AG08396 (cell line): ENCODE measurements at regions not wholly inside any gene's neighbourhood (a gene's known extent, or its start where the extent isn't known, plus 50 kb on each side); places are given as distances from the start of the nearest gene placed in this dataset.
A peak's percentile ranks its signal among the peaks of the same experiment; 100 is the strongest.
"Not testable (repeated sequence)": the region's sequence is repeated elsewhere in the genome, so short reads cannot be mapped to it uniquely, and the experiment has no call there.

Experiments used
- DNase-seq: peaks from one replicate; pipeline ENCODE4 v3.0.0; 2012; ENCODE audit warnings: low spot score, mixed read lengths

DNA sequence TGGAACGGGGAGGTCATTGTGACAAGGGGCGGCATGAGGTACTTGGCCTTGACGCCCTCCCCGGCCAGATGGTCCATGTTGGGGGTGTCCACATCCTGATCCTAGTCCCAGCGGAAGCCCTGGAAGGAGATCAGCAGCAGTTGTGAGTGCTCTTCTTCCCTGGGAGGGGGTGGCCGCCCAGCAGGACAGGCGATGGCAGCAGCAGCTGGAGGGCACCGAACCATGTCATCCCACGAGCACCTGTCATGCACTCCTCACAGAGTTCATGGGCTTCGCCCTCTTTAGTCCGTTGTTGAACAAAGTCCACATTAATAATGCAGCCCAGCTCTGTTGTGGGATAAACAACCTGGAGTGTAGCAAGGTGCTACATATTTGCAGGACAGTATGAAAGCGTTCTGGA lies 130.7 kb downstream of the UNC93B1 start:
- not testable (repeated sequence) for DNase-seq

DNA sequence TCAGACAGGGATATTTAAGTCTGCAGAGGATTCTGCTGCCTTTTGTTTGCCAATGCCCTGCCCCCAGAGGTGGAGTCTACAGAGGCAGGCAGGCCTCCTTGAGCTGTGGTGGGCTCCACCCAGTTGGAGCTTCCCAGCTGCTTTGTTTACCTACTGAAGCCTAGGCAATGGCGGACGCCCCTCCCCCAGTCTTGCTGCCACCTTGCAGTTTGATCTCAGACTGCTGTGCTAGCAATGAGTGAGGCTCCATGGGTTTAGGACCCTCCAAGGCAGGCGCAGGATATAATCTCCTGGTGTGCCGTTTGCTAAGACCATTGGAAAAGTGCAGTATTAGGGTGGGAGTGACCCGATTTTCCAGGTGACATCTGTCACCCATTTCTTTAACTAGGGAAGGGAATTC lies 132.7 kb downstream of the UNC93B1 start:
- not testable (repeated sequence) for DNase-seq

DNA sequence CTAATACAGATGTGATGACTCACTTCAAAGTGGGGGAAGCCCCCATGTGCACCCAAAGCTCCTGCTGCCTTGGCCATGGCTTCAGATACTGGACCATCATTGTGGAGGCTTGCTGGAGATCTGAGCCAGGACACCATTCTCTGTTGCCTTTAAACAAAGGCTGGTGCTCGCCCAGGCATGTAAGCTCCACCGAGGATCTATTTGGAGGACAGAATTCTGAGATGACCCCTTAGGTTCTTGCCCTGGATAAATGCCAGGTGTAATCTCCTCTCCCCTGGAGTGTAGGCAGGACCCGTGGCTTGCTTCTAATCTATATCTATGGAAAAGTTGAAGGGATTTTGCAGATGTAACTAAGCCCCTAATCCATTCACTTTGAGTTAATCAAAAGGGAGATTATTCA lies 141.0 kb downstream of the UNC93B1 start:
- not testable (repeated sequence) for DNase-seq

DNA sequence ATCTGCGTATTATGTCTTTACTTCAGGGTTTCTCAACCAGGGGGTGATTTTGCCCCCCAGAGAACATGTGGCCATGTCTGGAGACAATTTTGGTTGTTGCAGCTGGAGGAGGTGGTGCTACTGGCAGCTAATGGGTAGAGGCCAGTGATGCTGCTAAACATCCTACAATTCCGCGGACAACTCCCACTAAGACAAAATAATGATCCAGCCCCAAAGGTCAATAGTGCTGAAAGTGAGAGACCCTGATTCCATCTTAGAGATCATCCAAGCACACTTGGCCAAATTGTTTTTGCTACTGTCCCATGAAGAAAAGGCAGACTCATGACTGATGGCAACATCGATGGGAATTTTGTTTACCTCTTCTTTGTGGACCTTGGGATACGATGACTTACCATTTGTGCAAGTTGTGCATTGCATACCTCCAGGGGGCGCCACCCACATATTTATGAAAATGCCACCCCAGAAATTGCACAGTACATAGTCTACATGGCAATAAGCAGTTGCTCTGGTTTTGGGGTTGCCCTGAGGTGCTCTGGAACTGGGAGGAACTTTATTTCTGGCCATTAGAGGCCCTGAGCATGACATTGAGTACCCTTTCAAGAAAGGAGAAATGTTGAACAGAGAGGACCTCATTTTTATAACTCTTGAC lies 144.3 kb downstream of the UNC93B1 start:
- not testable (repeated sequence) for DNase-seq

DNA sequence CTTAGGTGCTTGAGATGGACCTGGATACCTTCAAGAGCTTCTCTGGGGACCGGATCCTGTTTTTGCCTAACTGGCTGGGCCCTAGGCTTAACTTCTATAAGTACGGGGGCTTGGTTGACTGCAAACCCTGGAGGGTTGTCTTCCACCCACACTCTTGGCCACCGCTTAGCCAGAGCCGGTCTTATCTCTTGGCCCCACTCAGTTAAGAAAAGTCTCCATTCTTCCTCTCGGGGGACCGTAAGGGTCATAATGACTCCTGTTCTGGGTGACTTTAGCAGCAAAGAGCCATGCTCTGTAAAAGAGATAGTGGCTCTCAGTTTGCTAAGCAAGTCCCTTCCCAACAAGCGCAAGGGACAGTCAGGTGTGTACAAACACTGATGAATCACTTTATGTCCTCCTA lies 153.2 kb downstream of the UNC93B1 start:
- not testable (repeated sequence) for DNase-seq

DNA sequence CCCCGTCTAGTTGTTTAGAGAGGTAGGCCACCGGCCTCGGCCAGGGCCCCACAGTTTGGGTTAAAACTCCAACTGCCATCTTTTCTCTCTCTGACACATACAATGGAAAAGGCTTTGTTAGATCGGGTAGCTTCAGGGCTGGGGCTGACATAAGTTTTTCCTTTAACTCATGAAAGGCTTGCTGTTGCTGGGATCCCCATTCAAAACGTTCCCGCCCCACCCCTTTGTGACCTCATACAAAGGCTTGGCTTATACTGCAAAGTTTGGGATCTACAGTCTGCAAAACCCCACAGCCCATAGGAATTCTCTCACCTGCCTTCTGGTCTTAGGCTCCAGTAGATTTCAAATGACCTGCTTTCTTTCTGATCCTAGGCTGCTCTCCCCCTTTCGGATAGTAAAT lies 154.1 kb downstream of the UNC93B1 start:
- not testable (repeated sequence) for DNase-seq

DNA sequence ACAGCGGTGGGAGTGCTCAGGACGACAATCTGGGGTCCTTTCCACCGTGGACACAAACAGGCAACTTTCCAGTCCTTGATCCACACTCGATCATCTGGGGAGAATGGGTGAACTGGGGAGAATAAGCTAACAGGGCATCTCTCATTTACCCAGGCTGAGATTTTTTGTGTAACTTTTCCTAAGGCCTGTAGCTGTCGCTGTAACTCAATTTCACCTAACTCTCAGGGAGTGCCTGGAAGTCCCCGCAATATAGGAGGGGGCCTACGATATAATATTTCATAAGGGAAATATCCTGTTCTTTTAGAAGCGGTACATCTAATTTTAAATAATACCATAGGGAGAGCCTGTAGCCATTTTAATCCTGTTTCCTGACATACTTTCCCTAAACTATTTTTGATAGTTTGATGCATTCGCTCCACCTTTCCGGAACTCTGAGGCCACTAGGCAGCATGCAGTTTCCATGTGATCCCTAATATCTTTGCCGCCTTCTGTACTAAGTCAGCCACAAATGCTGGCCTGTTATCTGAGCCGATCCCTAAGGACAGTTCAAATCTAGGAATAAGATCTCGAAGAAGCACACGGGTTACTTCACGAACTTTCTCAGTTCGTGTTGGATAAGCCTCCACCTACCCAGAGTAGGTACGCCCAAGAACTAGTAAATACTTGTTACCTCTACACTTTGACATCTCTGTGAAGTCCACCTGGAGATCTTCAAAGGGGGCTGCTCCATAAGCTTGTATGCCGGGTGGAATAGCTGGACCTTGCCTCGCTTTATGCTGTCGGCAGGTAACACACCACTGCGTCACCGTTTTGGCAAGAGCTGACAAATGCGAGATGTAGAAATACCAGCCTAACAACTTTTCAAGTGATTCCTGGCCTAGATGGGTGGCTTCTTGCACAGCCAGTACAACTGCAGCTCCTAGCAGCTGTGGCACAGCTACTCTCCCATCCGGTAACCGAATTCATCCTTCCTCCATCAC lies 155.7 kb downstream of the UNC93B1 start:
- DNase-seq, result not testable (repeated sequence)

DNA sequence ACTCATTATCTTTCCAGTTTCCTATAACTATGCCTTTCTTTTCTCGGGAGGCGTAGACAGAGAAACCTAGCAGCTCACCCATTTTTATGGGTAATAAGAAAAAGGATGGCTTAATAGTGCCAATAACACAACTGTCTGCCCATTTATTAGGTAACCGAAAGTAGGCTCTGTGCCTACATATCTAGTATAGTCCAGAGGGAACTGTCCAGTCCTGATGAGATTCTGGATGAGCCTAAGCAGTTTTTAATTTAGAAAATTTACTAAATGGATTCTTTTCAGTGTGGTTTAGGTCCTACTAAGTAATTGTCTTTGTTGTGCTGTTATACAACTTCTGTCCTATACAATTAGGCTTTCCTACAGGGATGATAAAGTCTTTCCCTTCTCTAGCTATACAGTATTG lies 157.6 kb downstream of the UNC93B1 start:
- DNase-seq, result not testable (repeated sequence)

DNA sequence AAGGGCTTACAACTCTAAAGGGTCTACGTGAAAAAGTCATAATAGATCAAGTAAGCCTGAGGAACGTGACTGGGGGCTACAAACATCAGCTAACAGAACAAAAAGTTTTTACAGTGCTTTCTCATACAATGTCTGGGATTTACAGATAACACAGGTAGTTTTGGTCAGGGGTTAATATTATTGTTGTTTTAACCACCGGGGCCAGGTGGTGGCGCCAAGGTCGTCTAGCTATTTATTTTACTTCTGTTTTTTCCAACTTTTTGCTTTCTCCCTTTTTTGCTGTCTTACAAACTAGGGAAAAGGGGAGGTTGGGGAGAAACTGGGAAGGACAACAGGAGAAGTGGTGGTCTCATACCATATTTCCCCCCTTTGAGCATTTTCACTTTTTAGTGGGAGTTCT lies 158.6 kb downstream of the UNC93B1 start:
- not testable (repeated sequence) for DNase-seq

DNA sequence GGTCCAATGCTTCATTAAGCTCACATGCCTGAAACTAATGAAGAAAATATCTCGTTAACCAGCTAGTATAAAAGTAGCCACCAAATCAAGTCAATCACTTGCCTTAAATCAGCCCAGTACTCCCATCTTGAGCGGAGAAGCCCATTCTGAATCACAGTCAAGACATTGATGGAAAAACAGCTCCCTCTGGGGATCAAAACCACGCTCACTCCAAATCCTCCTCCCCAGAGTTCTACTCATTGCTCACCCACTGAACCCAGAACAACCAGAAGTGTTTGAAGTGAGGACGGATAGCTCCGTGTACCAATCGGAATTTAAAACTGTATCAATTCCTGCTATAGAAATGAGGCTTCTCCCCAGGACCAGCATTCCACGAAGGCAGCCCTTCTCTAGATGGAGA lies 163.3 kb downstream of the UNC93B1 start:
- DNase-seq, result not testable (repeated sequence)

DNA sequence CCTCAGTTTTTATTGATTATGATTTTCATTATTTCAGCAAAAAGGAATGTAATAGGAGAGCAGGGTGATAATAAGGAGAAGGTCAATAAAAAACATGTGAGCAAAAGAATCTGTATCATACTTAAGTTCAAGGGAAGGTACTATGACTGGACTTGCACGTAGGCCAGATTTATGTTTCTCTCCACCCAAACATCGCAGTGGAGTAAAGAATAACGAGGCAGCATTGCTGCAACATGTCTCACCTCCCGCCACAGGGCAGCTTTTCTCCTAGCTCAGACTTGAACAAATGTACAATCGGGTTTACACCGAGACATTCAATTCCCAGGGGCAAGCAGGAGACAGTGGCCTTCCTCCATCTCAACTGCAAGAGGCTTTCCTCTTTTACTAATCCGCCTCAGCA lies 155.7 kb upstream of the ALDH3B2 start:
- not testable (repeated sequence) for DNase-seq

DNA sequence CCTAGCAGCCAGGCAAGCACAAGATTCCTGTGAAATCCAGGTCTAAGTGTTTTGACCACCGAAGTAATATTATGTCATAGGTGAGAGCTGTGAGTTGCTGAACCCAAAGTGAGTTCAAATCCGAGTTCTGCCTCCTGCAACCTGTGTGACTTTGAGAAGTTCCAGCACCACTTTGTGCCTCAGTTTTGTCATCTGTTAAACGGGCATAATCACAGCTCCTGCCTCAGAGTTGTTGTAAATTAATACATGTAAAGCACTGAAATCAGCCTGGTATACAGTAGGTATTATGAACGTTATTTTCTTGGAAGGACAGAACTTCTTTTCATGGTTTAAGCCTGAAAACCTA lies 152.5 kb upstream of the ALDH3B2 start:
- not testable (repeated sequence) for DNase-seq

DNA sequence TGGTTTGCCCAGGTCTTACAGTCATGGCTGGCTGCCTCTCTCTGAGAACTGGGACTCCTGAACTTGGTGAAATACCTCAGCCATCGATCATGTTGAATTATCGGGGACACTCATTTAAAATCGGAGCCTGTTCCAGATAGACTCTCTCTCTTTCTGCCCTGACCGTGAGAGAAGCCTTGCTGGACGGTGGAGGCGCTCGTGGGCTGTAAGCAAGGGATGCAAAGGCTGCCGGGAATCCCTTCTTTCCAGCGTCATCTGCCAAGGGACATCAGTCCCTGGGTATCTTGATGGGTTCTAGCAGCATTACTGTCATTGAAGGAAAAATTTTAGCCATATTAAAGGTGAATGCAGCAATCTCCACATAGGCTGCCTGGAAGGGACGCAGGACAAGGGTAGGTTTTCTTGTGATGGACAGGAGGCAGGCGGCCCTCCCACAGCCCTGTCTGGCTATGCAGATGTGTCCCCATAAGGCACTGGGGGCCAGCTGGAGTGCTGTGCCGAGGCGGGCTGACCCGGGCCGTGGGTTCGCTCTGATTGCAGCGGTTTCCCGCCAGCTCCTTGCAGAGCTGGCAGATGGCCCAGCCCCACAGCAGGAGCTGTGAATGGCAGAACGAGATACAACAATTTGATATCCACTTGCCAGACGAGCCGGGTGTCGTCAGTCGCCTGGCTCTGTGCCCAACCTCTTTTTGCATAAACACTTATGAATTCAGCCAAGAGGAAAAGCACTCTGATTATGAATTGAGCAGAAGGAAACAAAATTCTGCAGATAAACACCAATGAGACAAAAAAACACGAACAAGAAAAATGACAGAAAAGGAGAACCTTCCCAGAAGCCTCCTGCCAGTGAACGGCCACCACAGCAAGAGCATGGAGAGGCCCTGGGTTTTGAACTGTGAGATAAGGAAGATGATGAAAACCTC lies 151.9 kb upstream of the ALDH3B2 start:
- DNase-seq, result not testable (repeated sequence)

DNA sequence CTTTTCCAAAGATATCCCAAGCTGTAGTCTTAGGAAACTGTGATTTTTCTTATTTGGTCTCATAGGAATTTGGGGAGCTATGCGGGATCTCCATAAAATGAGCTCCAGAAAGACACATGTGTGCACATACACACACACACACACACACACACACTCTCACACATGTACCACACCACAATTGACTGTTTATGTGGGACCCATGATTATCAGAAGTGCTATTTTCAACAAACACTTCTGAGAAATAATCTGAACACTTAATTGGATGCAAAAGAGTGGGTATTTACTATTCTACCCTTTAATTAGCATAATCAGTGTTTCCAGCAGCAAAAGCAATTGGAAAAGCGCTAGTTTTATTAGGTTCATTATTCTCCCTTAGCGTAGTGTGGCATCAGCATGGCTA lies 150.4 kb upstream of the ALDH3B2 start:
- not testable (repeated sequence) for DNase-seq

DNA sequence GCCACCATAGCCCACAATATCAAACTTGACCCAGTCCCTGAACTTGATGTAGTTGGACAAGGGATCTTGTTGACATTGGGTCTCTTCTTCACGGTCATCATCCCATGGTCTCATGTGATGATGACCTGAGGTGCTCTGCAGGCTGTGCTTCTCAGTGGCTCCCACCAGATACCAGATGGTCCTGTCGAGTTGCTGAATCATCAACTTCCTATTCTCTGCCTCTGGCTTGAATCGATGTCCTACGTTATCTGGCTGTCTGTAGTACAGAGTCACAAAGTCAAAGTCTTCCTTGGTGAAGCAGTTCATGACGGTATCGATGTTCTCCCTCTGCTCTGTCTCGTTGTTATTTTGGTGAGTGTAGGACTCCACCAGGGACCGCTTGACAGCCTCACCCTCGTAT lies 145.7 kb upstream of the ALDH3B2 start:
- DNase-seq, result no peak

DNA sequence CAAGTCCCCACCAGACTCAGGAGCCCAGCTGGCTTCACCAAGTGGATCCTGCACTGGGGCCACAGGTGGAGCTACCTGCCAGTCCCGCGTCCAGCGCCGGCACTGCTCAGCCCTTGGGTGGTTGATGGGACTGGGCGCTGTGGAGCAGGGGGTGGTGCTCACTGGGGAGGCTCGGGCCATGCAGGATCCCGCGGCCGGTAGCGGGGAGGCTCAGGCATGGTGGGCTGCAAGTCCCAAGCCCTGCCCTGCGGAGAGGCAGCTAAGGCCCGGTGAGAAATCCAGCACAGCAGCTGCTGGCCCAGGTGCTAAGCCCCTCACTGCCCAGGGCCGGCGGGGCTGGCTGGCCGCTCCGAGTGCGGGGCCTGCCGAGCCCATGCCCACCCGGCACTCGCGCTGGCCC lies 143.1 kb upstream of the ALDH3B2 start:
- not testable (repeated sequence) for DNase-seq

DNA sequence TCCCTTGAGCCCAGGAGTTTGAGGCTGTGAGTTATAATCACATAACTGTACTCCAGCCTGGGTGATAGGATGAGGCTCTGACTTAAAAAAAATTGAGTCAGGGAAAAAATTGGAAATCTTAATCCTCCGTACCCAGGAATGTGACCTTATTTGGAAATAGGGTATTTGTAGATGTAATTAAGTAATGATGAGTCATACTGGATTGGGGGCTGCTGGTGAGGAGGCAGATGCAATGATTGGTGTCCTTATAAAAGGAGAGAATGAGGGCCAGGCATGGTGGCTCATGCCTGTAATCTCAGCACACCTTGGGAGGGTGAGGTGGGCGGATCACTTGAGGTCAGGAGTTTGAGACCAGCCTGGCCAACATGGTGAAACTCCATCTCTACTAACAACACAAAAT lies 134.9 kb upstream of the ALDH3B2 start:
- DNase-seq, result not testable (repeated sequence)

DNA sequence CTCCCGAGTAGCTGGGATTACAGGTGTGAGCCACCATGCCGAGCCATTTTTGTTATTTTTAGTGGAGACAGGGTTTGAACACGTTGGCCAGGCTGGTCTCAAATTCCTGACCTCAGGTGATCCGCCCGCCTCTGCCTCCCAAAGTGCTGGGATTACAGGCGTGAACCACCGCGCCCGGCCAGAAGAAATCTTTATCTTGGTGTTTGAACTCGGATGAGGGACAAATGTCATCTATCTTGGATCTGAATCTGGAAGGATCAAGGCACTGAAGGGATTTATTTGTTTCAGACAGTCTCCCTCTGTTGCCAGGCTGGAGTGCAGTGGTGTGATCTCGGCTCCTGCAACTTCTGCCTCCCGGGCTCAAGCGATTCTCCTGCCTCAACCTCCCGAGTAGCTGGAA lies 133.5 kb upstream of the ALDH3B2 start:
- DNase-seq, result not testable (repeated sequence)

DNA sequence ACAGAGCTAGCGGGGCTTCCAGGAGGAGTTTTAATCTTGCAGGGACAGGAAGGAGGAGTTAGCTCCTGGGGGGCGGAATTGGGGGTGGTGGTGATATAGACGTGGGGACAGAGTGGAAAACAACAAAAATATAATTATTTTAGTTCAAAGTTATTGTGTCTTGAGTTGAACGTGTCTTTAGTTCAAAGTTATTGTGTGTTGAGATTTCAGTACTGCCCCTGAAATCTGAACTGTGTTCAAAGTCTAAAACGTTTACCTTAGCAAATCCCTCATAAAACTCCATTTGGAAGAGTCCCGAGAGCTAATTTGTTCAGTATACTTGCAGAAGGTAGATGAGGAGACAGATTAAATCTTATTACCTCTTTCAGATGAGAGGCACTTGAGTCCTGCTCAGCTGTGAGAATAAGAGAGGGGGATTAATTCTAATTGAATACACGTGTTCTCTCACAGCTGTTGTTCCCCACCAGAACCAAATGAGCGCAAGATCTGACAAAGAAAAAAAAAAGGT lies 132.4 kb upstream of the ALDH3B2 start:
- not testable (repeated sequence) for DNase-seq

DNA sequence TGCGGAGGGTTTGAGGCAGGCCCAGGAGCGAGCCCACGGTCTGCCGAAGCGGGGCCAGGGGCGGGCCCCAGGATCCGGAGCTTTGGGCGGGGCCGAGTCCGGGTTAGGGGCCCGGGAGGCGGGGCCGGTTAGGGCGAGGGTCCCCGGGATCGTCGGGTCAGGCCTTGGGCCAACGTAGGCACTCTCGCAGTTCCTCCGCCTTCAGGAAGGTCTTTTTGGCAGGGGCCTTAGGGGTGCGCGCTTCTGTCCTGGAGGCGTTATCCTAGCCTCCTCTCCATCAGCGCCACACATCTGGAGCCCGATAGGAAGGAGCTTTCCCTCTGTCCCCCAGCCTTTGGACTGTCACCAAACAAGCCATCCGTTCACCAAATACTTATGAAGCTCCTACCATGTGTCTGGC lies 131.8 kb upstream of the ALDH3B2 start:
- DNase-seq, result not testable (repeated sequence)

DNA sequence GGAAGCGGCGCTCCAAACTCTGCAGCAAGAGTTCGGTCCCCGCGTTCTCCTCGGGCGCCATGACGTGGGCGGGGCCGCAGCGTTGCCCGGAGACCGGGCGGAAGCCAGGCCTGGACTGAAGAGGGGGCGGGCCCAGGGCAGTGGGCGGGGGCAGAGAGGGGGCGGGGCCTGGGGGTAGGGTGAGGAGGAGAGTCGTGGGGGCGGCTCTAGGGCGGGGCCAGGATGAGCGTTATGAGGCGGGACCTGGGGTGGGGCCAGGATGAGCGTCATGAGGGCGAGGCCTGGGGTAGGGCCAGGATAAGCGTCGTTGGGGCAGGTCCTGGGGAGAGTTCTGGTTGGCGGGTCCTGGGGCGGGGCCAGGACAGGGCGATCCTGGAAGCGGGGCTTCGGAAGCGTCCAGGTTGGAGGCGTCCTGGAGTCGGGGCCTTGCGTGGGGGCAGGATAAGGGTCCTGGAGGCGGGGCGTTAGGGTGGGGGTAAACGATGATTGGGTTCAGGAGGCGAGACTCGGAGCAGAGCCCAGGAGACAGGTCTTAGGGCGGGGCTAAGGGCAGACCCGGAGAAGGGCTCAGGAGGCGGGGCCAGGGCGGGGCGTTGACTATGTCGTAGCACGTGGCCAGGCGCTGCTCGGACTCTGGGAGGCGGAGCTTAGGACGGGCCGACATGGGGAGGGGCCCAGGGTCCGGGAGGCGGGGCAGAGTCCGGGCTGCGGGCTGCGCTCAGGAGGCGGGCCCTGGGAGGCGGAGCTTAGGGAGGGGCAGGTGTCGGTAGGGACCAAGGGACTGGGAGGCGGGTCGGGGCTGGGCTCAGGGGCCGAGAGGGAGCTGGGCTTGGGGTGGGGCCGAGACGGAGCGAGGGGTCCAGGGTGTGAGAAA lies 131.1 kb upstream of the ALDH3B2 start:
- DNase-seq, result peak; percentile 96
